SK-N-SH treated with all-trans-retinoic acid at 6 μM for 48 hours (cell line): ENCODE measurements at regions not wholly inside any gene's neighbourhood (a gene's known extent, or its start where the extent isn't known, plus 50 kb on each side); places are given as distances from the start of the nearest gene placed in this dataset.

Experiments
- ATAC-seq: fragments of 200-7000 bp; cut with Tn5 transposase; 3 replicates; pipeline ENCODE4 v1.9.1; 2020; ENCODE audit warnings: mild to moderate bottlenecking, moderate library complexity
- ARNTL ChIP-seq: fragments of 450-650 bp; formaldehyde crosslinking; IDR thresholded peaks from 2 replicates; pipeline ENCODE4 v1.5.0; 2020; ENCODE audit warnings: low read depth, mild to moderate bottlenecking, moderate library complexity, borderline replicate concordance
- BACH2 ChIP-seq: fragments of 250-450 bp; sonication (Bioruptor Pico); IDR thresholded peaks from 2 replicates; pipeline ENCODE4 v1.9.0; 2021; ENCODE audit warnings: mild to moderate bottlenecking, borderline replicate concordance
- CSDC2 ChIP-seq: fragments of 250-450 bp; sonication (Bioruptor Pico); IDR thresholded peaks from 2 replicates; pipeline ENCODE4 v1.5.0; 2020; ENCODE audit warnings: mild to moderate bottlenecking, moderate library complexity
- ESRRG ChIP-seq: fragments of 250-450 bp; sonication (Bioruptor Pico); IDR thresholded peaks from 2 replicates; pipeline ENCODE4 v1.6.1; 2021; ENCODE audit warnings: mild to moderate bottlenecking
- GLIS3 ChIP-seq: fragments of 250-450 bp; sonication (Bioruptor Pico); IDR thresholded peaks from 2 replicates; pipeline ENCODE4 v1.5.0; 2020; ENCODE audit warnings: mild to moderate bottlenecking, moderate library complexity
- ISL1 ChIP-seq: fragments of 250-450 bp; sonication (Bioruptor Pico); IDR thresholded peaks from 2 replicates; pipeline ENCODE4 v2.1.2; 2022; ENCODE audit warnings: mild to moderate bottlenecking, moderate library complexity
- OSR1 ChIP-seq: fragments of 250-450 bp; sonication (Bioruptor Pico); IDR thresholded peaks from 2 replicates; pipeline ENCODE4 v1.8.0; 2022; ENCODE audit warnings: moderate library complexity, mild to moderate bottlenecking, inconsistent platforms
- PPARA ChIP-seq: fragments of 250-450 bp; sonication (Bioruptor Pico); IDR thresholded peaks from 2 replicates; pipeline ENCODE4 v1.5.0; 2020; ENCODE audit warnings: mild to moderate bottlenecking, borderline replicate concordance
- RARB ChIP-seq: fragments of 250-450 bp; sonication (Bioruptor Pico); IDR thresholded peaks from 2 replicates; pipeline ENCODE4 v1.8.0; 2021; ENCODE audit warnings: mild to moderate bottlenecking, moderate library complexity
- SNAI2 ChIP-seq: fragments of 250-450 bp; sonication (Bioruptor Pico); IDR thresholded peaks from 2 replicates; pipeline ENCODE4 v1.5.0; 2020; ENCODE audit warnings: mild to moderate bottlenecking, moderate library complexity
- TCF4 ChIP-seq: fragments of 250-450 bp; sonication (Bioruptor Pico); IDR thresholded peaks from 2 replicates; pipeline ENCODE4 v1.8.0; 2021; ENCODE audit warnings: mild to moderate bottlenecking, moderate library complexity, borderline replicate concordance
- TOX ChIP-seq: fragments of 250-450 bp; sonication (Bioruptor Pico); IDR thresholded peaks from 2 replicates; pipeline ENCODE4 v1.8.0; 2021; ENCODE audit warnings: mild to moderate bottlenecking, moderate library complexity, borderline replicate concordance
- ZC3H10 ChIP-seq: fragments of 250-450 bp; sonication (Bioruptor Pico); IDR thresholded peaks from 2 replicates; pipeline ENCODE4 v1.5.1; 2021; ENCODE audit warnings: mild to moderate bottlenecking, moderate library complexity
- ZFP3 ChIP-seq: fragments of 250-450 bp; sonication (Bioruptor Pico); IDR thresholded peaks from 2 replicates; pipeline ENCODE4 v1.5.0; 2020; ENCODE audit warnings: mild to moderate bottlenecking, moderate library complexity
- ZFP30 ChIP-seq: fragments of 450-650 bp; formaldehyde crosslinking; IDR thresholded peaks from 2 replicates; pipeline ENCODE4 v1.5.0; 2022; ENCODE audit warnings: mild to moderate bottlenecking, moderate library complexity
- ZNF565 ChIP-seq: fragments of 450-650 bp; formaldehyde crosslinking; conservative IDR thresholded peaks from 2 replicates; pipeline ENCODE4 v1.5.0; 2020; ENCODE audit warnings: low read depth, mild to moderate bottlenecking, moderate library complexity
- ZNF70 ChIP-seq: fragments of 450-650 bp; formaldehyde crosslinking; IDR thresholded peaks from 2 replicates; pipeline ENCODE4 v1.5.0; 2020; ENCODE audit warnings: mild to moderate bottlenecking, moderate library complexity
- ZNF8 ChIP-seq: fragments of 450-650 bp; formaldehyde crosslinking; IDR thresholded peaks from 2 replicates; pipeline ENCODE4 v1.5.0; 2020; ENCODE audit warnings: mild to moderate bottlenecking, moderate library complexity
- TF ChIP-seq, protein P1 (sequence below): fragments of 250-450 bp; sonication (Bioruptor Pico); IDR thresholded peaks from 2 replicates; pipeline ENCODE4 v1.8.0; 2021; ENCODE audit warnings: low read depth, mild to moderate bottlenecking, moderate library complexity, borderline replicate concordance
- TF ChIP-seq, protein P2 (sequence below): fragments of 250-450 bp; sonication (Bioruptor Pico); IDR thresholded peaks from 2 replicates; pipeline ENCODE4 v1.5.0; 2020; ENCODE audit warnings: mild to moderate bottlenecking, moderate library complexity
- TF ChIP-seq, protein P3 (sequence below): fragments of 250-450 bp; sonication (Bioruptor Pico); IDR thresholded peaks from 2 replicates; pipeline ENCODE4 v1.5.1; 2021; ENCODE audit warnings: mild to moderate bottlenecking, moderate library complexity
- TF ChIP-seq, protein P4 (sequence below): fragments of 250-450 bp; sonication (Bioruptor Pico); IDR thresholded peaks from 2 replicates; pipeline ENCODE4 v1.8.0; 2020; ENCODE audit warnings: mild to moderate bottlenecking, moderate library complexity, borderline replicate concordance
- TF ChIP-seq, protein P5 (sequence below): fragments of 250-450 bp; sonication (Bioruptor Pico); IDR thresholded peaks from 2 replicates; pipeline ENCODE4 v1.5.1; 2020; ENCODE audit warnings: low read depth, mild to moderate bottlenecking, moderate library complexity

DNA sequence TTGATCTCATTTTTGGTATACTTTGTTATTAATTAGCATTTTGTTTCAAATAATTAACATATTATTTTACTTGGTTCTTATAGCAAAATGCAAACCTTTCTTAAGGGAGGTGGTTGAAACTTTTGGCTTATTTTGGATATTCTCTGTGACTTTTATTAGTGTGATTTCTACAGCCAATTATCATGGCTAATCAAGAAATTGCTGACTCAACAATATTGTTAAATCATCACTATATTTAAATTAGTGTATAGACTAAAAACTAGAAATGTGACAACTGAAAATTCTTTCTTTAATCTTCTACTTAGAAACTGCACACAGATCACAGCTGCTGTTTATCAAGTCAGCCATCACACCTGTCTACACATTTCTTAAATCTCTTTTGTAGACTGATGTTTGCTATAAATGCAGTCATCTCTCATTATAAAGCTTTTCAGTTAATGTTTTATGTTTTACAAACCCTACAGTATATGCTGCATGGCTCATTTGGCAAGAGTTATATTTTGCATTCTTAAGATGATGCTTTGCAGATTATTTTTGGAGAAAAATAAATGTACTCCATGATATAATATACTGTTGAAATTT is 389.8 kb upstream of the PCDH10 start:
- TF ChIP-seq, protein P1, sequence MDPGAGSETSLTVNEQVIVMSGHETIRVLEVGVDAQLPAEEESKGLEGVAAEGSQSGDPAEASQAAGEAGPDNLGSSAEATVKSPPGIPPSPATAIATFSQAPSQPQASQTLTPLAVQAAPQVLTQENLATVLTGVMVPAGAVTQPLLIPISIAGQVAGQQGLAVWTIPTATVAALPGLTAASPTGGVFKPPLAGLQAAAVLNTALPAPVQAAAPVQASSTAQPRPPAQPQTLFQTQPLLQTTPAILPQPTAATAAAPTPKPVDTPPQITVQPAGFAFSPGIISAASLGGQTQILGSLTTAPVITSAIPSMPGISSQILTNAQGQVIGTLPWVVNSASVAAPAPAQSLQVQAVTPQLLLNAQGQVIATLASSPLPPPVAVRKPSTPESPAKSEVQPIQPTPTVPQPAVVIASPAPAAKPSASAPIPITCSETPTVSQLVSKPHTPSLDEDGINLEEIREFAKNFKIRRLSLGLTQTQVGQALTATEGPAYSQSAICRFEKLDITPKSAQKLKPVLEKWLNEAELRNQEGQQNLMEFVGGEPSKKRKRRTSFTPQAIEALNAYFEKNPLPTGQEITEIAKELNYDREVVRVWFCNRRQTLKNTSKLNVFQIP (CRISPR knock-in tag): no peak
- TF ChIP-seq ZNF8 (CRISPR knock-in tag) (no peak), ISL1 (CRISPR knock-in tag) (no peak), SNAI2 (CRISPR knock-in tag) (no peak), ESRRG (CRISPR knock-in tag) (no peak), ARNTL (no peak), ZC3H10 (no peak), ZFP3 (CRISPR knock-in tag) (no peak), GLIS3 (CRISPR knock-in tag) (no peak), PPARA (CRISPR knock-in tag) (no peak), ZNF565 (CRISPR knock-in tag) (no peak), TOX (CRISPR knock-in tag) (no peak)
- TF ChIP-seq, all 23 proteins: peak for 0

DNA sequence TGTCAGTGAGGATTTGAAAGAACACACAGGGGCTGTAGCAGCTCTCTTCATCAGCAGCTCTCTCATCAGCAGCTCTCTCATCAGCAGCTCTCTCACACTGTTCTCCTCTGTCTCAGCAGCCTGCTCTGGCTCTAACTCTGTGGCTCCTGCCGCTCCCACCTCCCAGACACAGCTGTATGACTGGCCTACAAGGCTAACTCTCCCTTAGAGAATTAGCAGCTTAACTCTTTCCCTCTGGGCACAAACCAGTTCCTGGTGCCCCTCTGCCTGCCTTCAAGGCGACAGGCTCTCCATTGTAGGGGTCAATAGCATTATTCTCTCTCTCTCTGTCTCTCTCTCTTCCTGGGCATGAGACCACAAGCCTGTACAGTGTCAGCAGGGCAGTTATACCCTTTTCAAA is 385.6 kb upstream of the PCDH10 start:
- no peak for TF ChIP-seq ISL1 (CRISPR knock-in tag)
- TF ChIP-seq ESRRG (CRISPR knock-in tag): no peak
- no peak for TF ChIP-seq TOX (CRISPR knock-in tag)
- TF ChIP-seq ZFP30 (CRISPR knock-in tag): no peak
- no peak for TF ChIP-seq SNAI2 (CRISPR knock-in tag)
- no peak for TF ChIP-seq ZFP3 (CRISPR knock-in tag)
- TF ChIP-seq ZNF565 (CRISPR knock-in tag): no peak
- TF ChIP-seq CSDC2 (CRISPR knock-in tag): no peak
- no peak for TF ChIP-seq BACH2
- TF ChIP-seq ZC3H10: no peak
- TF ChIP-seq OSR1 (CRISPR knock-in tag): no peak
- TF ChIP-seq RARB (CRISPR knock-in tag): no peak
- no peak for TF ChIP-seq GLIS3 (CRISPR knock-in tag)
- no peak for TF ChIP-seq TCF4 (CRISPR knock-in tag)
- TF ChIP-seq ARNTL: no peak
- no peak for TF ChIP-seq ZNF70 (CRISPR knock-in tag)
- TF ChIP-seq, protein P2, sequence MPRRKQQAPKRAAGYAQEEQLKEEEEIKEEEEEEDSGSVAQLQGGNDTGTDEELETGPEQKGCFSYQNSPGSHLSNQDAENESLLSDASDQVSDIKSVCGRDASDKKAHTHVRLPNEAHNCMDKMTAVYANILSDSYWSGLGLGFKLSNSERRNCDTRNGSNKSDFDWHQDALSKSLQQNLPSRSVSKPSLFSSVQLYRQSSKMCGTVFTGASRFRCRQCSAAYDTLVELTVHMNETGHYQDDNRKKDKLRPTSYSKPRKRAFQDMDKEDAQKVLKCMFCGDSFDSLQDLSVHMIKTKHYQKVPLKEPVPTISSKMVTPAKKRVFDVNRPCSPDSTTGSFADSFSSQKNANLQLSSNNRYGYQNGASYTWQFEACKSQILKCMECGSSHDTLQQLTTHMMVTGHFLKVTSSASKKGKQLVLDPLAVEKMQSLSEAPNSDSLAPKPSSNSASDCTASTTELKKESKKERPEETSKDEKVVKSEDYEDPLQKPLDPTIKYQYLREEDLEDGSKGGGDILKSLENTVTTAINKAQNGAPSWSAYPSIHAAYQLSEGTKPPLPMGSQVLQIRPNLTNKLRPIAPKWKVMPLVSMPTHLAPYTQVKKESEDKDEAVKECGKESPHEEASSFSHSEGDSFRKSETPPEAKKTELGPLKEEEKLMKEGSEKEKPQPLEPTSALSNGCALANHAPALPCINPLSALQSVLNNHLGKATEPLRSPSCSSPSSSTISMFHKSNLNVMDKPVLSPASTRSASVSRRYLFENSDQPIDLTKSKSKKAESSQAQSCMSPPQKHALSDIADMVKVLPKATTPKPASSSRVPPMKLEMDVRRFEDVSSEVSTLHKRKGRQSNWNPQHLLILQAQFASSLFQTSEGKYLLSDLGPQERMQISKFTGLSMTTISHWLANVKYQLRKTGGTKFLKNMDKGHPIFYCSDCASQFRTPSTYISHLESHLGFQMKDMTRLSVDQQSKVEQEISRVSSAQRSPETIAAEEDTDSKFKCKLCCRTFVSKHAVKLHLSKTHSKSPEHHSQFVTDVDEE (CRISPR knock-in tag): no peak
- TF ChIP-seq, protein P3, sequence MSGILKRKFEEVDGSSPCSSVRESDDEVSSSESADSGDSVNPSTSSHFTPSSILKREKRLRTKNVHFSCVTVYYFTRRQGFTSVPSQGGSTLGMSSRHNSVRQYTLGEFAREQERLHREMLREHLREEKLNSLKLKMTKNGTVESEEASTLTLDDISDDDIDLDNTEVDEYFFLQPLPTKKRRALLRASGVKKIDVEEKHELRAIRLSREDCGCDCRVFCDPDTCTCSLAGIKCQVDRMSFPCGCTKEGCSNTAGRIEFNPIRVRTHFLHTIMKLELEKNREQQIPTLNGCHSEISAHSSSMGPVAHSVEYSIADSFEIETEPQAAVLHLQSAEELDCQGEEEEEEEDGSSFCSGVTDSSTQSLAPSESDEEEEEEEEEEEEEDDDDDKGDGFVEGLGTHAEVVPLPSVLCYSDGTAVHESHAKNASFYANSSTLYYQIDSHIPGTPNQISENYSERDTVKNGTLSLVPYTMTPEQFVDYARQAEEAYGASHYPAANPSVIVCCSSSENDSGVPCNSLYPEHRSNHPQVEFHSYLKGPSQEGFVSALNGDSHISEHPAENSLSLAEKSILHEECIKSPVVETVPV (CRISPR knock-in tag): no peak
- ATAC-seq: no peak

More for the DNA sequence above, 389.8 kb upstream of the PCDH10 start:
- no peak for ATAC-seq

DNA sequence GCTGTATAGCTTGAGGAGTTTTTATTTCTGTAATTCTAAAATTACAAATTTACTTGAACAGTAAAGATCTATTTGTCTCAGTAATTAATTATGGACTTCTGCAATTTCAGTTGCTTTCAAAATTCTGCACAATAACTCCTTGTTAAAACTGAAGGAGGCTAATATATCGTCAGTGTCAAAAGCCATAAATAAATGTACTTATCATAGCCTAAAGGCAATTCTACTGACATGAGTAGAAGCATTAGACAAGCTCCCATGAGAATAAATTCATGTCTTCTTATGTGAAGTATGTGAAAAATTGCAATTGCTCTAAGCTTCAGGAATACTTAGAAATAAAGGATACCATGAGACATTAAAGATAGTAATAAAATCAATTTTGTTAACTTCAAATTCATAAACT is 381.2 kb upstream of the PCDH10 start:
- TF ChIP-seq GLIS3 (CRISPR knock-in tag): no peak
- TF ChIP-seq, protein P1 (CRISPR knock-in tag): no peak
- TF ChIP-seq, protein P4, sequence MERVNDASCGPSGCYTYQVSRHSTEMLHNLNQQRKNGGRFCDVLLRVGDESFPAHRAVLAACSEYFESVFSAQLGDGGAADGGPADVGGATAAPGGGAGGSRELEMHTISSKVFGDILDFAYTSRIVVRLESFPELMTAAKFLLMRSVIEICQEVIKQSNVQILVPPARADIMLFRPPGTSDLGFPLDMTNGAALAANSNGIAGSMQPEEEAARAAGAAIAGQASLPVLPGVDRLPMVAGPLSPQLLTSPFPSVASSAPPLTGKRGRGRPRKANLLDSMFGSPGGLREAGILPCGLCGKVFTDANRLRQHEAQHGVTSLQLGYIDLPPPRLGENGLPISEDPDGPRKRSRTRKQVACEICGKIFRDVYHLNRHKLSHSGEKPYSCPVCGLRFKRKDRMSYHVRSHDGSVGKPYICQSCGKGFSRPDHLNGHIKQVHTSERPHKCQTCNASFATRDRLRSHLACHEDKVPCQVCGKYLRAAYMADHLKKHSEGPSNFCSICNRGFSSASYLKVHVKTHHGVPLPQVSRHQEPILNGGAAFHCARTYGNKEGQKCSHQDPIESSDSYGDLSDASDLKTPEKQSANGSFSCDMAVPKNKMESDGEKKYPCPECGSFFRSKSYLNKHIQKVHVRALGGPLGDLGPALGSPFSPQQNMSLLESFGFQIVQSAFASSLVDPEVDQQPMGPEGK: no peak
- TF ChIP-seq ZNF565 (CRISPR knock-in tag): no peak
- TF ChIP-seq CSDC2 (CRISPR knock-in tag): no peak
- TF ChIP-seq RARB (CRISPR knock-in tag): no peak
- TF ChIP-seq ESRRG (CRISPR knock-in tag): no peak
- TF ChIP-seq BACH2: no peak
- TF ChIP-seq, protein P2 (CRISPR knock-in tag): no peak
- no peak for TF ChIP-seq ZNF8 (CRISPR knock-in tag)
- TF ChIP-seq TCF4 (CRISPR knock-in tag): no peak
- no peak for TF ChIP-seq SNAI2 (CRISPR knock-in tag)
- no peak for TF ChIP-seq ISL1 (CRISPR knock-in tag)
- TF ChIP-seq, protein P5, sequence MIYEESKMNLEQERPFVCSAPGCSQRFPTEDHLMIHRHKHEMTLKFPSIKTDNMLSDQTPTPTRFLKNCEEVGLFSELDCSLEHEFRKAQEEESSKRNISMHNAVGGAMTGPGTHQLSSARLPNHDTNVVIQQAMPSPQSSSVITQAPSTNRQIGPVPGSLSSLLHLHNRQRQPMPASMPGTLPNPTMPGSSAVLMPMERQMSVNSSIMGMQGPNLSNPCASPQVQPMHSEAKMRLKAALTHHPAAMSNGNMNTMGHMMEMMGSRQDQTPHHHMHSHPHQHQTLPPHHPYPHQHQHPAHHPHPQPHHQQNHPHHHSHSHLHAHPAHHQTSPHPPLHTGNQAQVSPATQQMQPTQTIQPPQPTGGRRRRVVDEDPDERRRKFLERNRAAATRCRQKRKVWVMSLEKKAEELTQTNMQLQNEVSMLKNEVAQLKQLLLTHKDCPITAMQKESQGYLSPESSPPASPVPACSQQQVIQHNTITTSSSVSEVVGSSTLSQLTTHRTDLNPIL (CRISPR knock-in tag): no peak
- TF ChIP-seq ZFP3 (CRISPR knock-in tag): no peak
- ATAC-seq: no peak
